MM.1S (cell line): ENCODE measurements at regions not wholly inside any gene's neighbourhood (a gene's known extent, or its start where the extent isn't known, plus 50 kb on each side); places are given as distances from the start of the nearest gene placed in this dataset.

ENCODE experiments used
- DNase-seq: peaks from one replicate; pipeline ENCODE4 v3.0.0-alpha.2; 2015
- H2AFZ ChIP-seq: fragments of 300-600 bp; sonication (generic); 2 replicates; pipeline ENCODE4 v1.6.0; 2016; ENCODE audit warnings: antibody characterized with exemption, low read length
- H3F3A ChIP-seq: fragments of 300-600 bp; sonication (generic); 2 replicates; pipeline ENCODE4 v1.6.1; 2016; ENCODE audit warnings: mild to moderate bottlenecking, antibody characterized with exemption, low read length, moderate library complexity, mixed read lengths; ENCODE audit not compliant: insufficient read depth
- H3K27ac ChIP-seq: fragments of 300-600 bp; sonication (generic); 2 replicates; pipeline ENCODE4 v1.5.1; 2016; ENCODE audit warnings: mild to moderate bottlenecking, low read length
- H3K27me3 ChIP-seq: fragments of 300-600 bp; sonication (generic); replicated peaks from 2 replicates; pipeline ENCODE4 v1.6.0; 2016; ENCODE audit warnings: low read length; ENCODE audit not compliant: insufficient read depth
- H3K36me3 ChIP-seq: fragments of 300-600 bp; sonication (generic); replicated peaks from 2 replicates; pipeline ENCODE4 v1.6.1; 2016; ENCODE audit warnings: mild to moderate bottlenecking, low read length, mixed read lengths; ENCODE audit not compliant: insufficient read depth
- H3K4me1 ChIP-seq: fragments of 300-600 bp; sonication (generic); 2 replicates; pipeline ENCODE4 v1.6.1; 2016; ENCODE audit warnings: low read length, mixed read lengths
- H3K4me2 ChIP-seq: fragments of 300-600 bp; sonication (generic); 2 replicates; pipeline ENCODE4 v1.6.0; 2016; ENCODE audit warnings: low read depth, low read length
- H3K4me3 ChIP-seq: fragments of 300-600 bp; sonication (generic); 2 replicates; pipeline ENCODE4 v1.5.1; 2016; ENCODE audit warnings: low read length, mixed read lengths
- H3K79me2 ChIP-seq: fragments of 300-600 bp; sonication (generic); 2 replicates; pipeline ENCODE4 v1.6.1; 2016; ENCODE audit warnings: mixed run types, low read length, mixed read lengths
- H3K9ac ChIP-seq: fragments of 300-600 bp; sonication (generic); 2 replicates; pipeline ENCODE4 v1.6.1; 2016; ENCODE audit warnings: low read length, mixed read lengths
- H3K9me2 ChIP-seq: fragments of 300-600 bp; sonication (generic); replicated peaks from 2 replicates; pipeline ENCODE4 v1.6.1; 2016; ENCODE audit warnings: mild to moderate bottlenecking, low read length, mixed read lengths; ENCODE audit not compliant: insufficient read depth
- H3K9me3 ChIP-seq: fragments of 300-600 bp; sonication (generic); replicated peaks from 2 replicates; pipeline ENCODE4 v1.6.1; 2016; ENCODE audit warnings: mild to moderate bottlenecking, low read length, mixed read lengths; ENCODE audit not compliant: insufficient read depth
- H4K20me1 ChIP-seq: fragments of 300-600 bp; sonication (generic); 2 replicates; pipeline ENCODE4 v1.6.1; 2016; ENCODE audit warnings: mild to moderate bottlenecking, low read length, moderate library complexity, mixed read lengths; ENCODE audit not compliant: insufficient read depth
- EZH2 ChIP-seq: fragments of 300-600 bp; sonication (generic); optimal IDR thresholded peaks from 2 replicates; pipeline ENCODE3; 2017; ENCODE audit warnings: low read depth, mild to moderate bottlenecking, antibody characterized with exemption, low read length, mixed read lengths
- EZH2phosphoT487 ChIP-seq: fragments of 300-600 bp; sonication (generic); IDR thresholded peaks from 2 replicates; pipeline ENCODE4 v1.6.1; 2018; ENCODE audit warnings: antibody characterized with exemption, low read length
- TF ChIP-seq, protein P1 (sequence below): fragments of 300-600 bp; sonication (generic); IDR thresholded peaks from 2 replicates; pipeline ENCODE4 v1.5.1; 2016; ENCODE audit warnings: antibody characterized with exemption, low read length, mixed read lengths

- no peak overlapping the region for H3K9ac ChIP-seq
- no peak overlapping the region for H3K27ac ChIP-seq
- H3K27me3 ChIP-seq = no peaks in the 10 kb centered on the region
- H3K36me3 ChIP-seq = no peaks in the 10 kb centered on the region
- TF ChIP-seq EZH2phosphoT487 = no peak
- no peak for TF ChIP-seq EZH2
- TF ChIP-seq, protein P1, sequence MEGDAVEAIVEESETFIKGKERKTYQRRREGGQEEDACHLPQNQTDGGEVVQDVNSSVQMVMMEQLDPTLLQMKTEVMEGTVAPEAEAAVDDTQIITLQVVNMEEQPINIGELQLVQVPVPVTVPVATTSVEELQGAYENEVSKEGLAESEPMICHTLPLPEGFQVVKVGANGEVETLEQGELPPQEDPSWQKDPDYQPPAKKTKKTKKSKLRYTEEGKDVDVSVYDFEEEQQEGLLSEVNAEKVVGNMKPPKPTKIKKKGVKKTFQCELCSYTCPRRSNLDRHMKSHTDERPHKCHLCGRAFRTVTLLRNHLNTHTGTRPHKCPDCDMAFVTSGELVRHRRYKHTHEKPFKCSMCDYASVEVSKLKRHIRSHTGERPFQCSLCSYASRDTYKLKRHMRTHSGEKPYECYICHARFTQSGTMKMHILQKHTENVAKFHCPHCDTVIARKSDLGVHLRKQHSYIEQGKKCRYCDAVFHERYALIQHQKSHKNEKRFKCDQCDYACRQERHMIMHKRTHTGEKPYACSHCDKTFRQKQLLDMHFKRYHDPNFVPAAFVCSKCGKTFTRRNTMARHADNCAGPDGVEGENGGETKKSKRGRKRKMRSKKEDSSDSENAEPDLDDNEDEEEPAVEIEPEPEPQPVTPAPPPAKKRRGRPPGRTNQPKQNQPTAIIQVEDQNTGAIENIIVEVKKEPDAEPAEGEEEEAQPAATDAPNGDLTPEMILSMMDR = no peak
- no peaks in the 10 kb centered on the region for H3K79me2 ChIP-seq
- no peak overlapping the region for H2AFZ ChIP-seq
- H4K20me1 ChIP-seq = no peaks in the 10 kb centered on the region
- H3K4me3 ChIP-seq = no peak overlapping the region
- no peak overlapping the region for H3K4me2 ChIP-seq
- no peaks in the 10 kb centered on the region for H3K9me3 ChIP-seq
- no peaks in the 10 kb centered on the region for H3F3A ChIP-seq
- no peaks in the 10 kb centered on the region for H3K9me2 ChIP-seq
- DNase-seq = no peak
- no peaks in the 10 kb centered on the region for H3K4me1 ChIP-seq
These were observed 84.9 kb upstream of the NRN1 start for GRCh38 chr6:6091608-6092002.

GRCh38 chr6:6090861-6091607, 84.3 kb upstream of the NRN1 start:
- Histone ChIP-seq H3K9me2 (no peaks in the 10 kb centered on the region), H3K27ac (no peak overlapping the region), H3K9ac (no peak overlapping the region), H3K4me1 (no peaks in the 10 kb centered on the region), H3K9me3 (no peaks in the 10 kb centered on the region), H3K27me3 (no peaks in the 10 kb centered on the region), H3K36me3 (no peaks in the 10 kb centered on the region), H3K4me3 (no peak overlapping the region), H3K4me2 (no peak overlapping the region), H4K20me1 (no peaks in the 10 kb centered on the region), H3F3A (no peaks in the 10 kb centered on the region), H3K79me2 (no peaks in the 10 kb centered on the region), H2AFZ (no peak overlapping the region)
- no peak for DNase-seq
- TF ChIP-seq EZH2phosphoT487 (no peak), EZH2 (no peak)
- TF ChIP-seq, protein P1 = no peak

DNA sequence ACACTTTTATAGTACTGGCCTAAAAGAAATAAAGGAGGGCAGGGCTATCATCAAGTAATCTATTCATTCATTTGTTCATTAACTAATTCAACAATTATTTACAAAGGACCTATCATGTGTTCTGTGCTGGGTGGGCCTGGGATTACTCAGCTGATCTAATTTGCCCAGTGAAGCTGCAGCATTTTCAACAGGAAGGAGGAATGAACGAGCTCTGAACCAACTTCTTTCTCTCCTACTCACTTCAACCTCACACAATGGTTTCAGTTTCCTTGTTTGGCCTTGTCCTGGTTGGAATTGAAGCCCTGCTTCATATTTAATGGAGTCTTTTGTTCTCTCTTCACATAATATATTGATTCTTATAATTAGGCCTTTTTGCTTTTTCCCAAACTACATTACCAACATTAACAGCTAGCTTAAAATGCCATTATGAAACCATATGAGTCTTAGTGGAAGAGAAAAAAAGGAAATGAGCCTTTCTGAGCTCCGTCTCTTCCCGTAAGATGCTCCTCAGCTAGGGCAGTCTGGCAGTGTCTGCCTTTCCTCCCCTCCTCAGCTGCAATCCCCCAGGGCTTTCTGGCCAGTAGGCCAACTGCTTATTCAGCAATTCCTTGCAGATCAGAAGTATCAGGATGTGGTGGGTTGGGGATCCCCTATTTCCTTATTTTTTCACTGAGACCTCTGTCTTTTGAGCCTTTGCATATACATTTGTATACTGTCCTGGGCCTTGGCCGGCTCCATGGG, 79.4 kb upstream of the NRN1 start:
- Histone ChIP-seq H3K36me3 (no peaks in the 10 kb centered on the region), H4K20me1 (no peaks in the 10 kb centered on the region), H3K9me3 (no peaks in the 10 kb centered on the region), H3K9ac (no peak overlapping the region), H3K4me2 (no peak overlapping the region), H3F3A (no peaks in the 10 kb centered on the region), H3K4me3 (no peak overlapping the region), H3K79me2 (no peaks in the 10 kb centered on the region), H3K9me2 (no peaks in the 10 kb centered on the region), H3K27ac (no peak overlapping the region), H2AFZ (no peak overlapping the region), H3K4me1 (no peaks in the 10 kb centered on the region), H3K27me3 (no peaks in the 10 kb centered on the region)
- no peak for TF ChIP-seq EZH2phosphoT487
- TF ChIP-seq EZH2 = no peak
- TF ChIP-seq, protein P1 = no peak
- DNase-seq = no peak
